Esophagus squamous epithelium (tissue), 4 donors: ENCODE measurements at regions not wholly inside any gene's neighbourhood (a gene's known extent, or its start where the extent isn't known, plus 50 kb on each side); places are given as distances from the start of the nearest gene placed in this dataset.

ENCODE experiments used
- CTCF ChIP-seq, 6 experiments: fragments of 450-650 bp in 4 of 6; fragments of 200-600 bp in 2 of 6; sonication (generic) in 2 of 6; IDR thresholded peaks; one replicate each; pipeline ENCODE4 v1.5.1; 2016 to 2019; ENCODE audit warnings: antibody characterized with exemption in 6 of 6, mild to moderate bottlenecking in 4 of 6, moderate library complexity in 4 of 6
- POLR2A ChIP-seq, 4 donors: fragments of 450-650 bp; IDR thresholded peaks; one replicate each; pipeline ENCODE4 v1.6.1; 2017; ENCODE audit warnings: antibody characterized with exemption in 4 of 4, mild to moderate bottlenecking in 4 of 4, moderate library complexity in 3 of 4

GRCh38 chr4:188841523-188841922 lies 702.3 kb downstream of the TRIML1 start:
- no peak for TF ChIP-seq CTCF (IDR thresholded peaks at IDR 0.05)
- no peak for TF ChIP-seq POLR2A (IDR thresholded peaks at IDR 0.05)
